Progenitor cell of endocrine pancreas (in vitro differentiated cells): ENCODE measurements at regions not wholly inside any gene's neighbourhood (a gene's known extent, or its start where the extent isn't known, plus 50 kb on each side); places are given as distances from the start of the nearest gene placed in this dataset.
"Not testable (repeated sequence)": the region's sequence is repeated elsewhere in the genome, so short reads cannot be mapped to it uniquely, and the experiment has no call there.

Experiments
- DNase-seq: peaks from one replicate; pipeline ENCODE4 v3.0.0; 2021; ENCODE audit warnings: low spot score; ENCODE audit not compliant: unreplicated experiment
- H3K27ac Mint-ChIP-seq: 2 replicates; pipeline ENCODE4 v1.8.0; 2021; ENCODE audit warnings: mild to moderate bottlenecking, moderate library complexity, mixed read lengths
- H3K27me3 Mint-ChIP-seq: 2 replicates; pipeline ENCODE4 v1.8.0; 2021; ENCODE audit warnings: mixed read lengths
- H3K36me3 Mint-ChIP-seq: 2 replicates; pipeline ENCODE4 v1.8.0; 2022; ENCODE audit warnings: mixed read lengths; ENCODE audit not compliant: insufficient read depth
- H3K4me1 Mint-ChIP-seq: 2 replicates; pipeline ENCODE4 v1.8.0; 2021; ENCODE audit warnings: low read depth, mixed read lengths
- H3K4me3 Mint-ChIP-seq: 2 replicates; pipeline ENCODE4 v1.8.0; 2021; ENCODE audit warnings: low read depth, mild to moderate bottlenecking, moderate library complexity, mixed read lengths
- H3K9me3 Mint-ChIP-seq: 2 replicates; pipeline ENCODE4 v1.8.0; 2021; ENCODE audit warnings: low read depth, mixed read lengths
- TF ChIP-seq, protein P1 (sequence below): fragments of 200-600 bp; sonication (generic); IDR thresholded peaks from one replicate; pipeline ENCODE4 v1.5.0; 2021; ENCODE audit warnings: antibody characterized with exemption, mild to moderate bottlenecking; ENCODE audit not compliant: unreplicated experiment

DNA sequence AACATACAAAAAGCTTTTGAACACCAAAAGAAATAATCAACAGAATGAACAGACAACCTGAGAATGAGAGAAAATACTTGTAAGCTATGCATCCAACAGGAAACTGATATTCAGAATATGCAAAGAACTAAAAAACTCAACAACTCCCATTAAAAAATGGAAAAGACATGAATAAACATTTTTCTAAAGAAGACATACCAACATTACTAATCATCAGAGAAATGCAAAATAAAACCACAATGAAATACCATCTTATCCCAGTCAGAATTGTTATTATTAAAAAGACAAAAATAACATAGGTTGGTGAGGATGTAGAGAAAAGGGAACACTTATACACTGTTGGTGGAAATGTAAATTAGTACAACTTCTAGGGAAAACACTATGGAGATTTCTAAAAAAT, 1161.9 kb downstream of the PCDH19 start:
- Mint-ChIP-seq H3K27me3 (no peaks in the 10 kb centered on the region), H3K36me3 (no peaks in the 10 kb centered on the region), H3K9me3 (peaks cover 3% of the 10 kb centered on the region), H3K27ac (no peak overlapping the region), H3K4me1 (peaks cover 4% of the 10 kb centered on the region), H3K4me3 (no peak overlapping the region)
- TF ChIP-seq, protein P1, sequence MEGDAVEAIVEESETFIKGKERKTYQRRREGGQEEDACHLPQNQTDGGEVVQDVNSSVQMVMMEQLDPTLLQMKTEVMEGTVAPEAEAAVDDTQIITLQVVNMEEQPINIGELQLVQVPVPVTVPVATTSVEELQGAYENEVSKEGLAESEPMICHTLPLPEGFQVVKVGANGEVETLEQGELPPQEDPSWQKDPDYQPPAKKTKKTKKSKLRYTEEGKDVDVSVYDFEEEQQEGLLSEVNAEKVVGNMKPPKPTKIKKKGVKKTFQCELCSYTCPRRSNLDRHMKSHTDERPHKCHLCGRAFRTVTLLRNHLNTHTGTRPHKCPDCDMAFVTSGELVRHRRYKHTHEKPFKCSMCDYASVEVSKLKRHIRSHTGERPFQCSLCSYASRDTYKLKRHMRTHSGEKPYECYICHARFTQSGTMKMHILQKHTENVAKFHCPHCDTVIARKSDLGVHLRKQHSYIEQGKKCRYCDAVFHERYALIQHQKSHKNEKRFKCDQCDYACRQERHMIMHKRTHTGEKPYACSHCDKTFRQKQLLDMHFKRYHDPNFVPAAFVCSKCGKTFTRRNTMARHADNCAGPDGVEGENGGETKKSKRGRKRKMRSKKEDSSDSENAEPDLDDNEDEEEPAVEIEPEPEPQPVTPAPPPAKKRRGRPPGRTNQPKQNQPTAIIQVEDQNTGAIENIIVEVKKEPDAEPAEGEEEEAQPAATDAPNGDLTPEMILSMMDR: no peak
- no peak for DNase-seq

DNA sequence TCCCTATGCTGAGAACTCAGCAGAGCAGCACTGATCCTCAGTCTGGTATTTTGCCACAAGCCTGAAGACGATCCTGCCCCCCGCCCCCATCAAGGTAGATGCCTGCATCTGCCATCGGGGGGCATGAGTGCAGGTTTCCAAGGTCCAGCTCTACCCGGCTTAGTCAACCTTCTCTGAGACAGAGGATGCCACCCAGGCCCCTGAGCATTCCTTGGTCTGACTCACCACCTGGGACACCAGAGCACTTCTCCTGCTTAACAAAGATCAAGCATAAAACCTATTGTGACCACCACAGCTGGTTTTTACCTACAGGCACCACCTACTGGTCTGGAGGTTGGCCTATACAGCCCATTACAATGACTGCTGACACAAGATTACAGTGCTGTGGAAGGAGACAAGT, 1168.1 kb downstream of the PCDH19 start:
- no peak for DNase-seq
- Mint-ChIP-seq H3K4me1 (no peaks in the 10 kb centered on the region), H3K4me3 (no peak overlapping the region), H3K36me3 (no peaks in the 10 kb centered on the region), H3K27ac (no peak overlapping the region), H3K9me3 (peaks cover 7% of the 10 kb centered on the region), H3K27me3 (no peaks in the 10 kb centered on the region)
- TF ChIP-seq, protein P1: no peak

DNA sequence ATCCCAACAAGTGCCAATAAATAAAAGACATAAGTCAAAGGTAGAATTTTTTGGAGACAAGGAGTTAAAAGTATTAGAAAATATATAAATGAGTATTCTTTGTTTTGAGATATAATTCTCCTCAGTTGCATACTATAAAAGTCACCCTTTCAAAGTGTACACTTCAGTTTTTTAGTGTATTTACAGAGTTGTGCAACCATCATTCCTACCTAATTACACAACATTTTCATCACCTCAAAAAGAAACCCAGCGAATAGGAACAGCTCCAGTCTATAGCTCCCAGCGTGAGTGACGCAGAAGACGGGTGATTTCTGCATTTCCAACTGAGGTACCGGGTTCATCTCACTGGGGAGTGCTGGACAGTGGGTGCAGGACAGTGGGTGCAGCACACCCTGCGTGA, 1175.7 kb downstream of the PCDH19 start:
- not testable (repeated sequence) for H3K4me1 Mint-ChIP-seq, DNase-seq, H3K4me3 Mint-ChIP-seq, H3K27me3 Mint-ChIP-seq, H3K36me3 Mint-ChIP-seq
- Mint-ChIP-seq H3K9me3 (peaks cover 16% of the 10 kb centered on the region), H3K27ac (peak overlapping the region; percentile 24)

DNA sequence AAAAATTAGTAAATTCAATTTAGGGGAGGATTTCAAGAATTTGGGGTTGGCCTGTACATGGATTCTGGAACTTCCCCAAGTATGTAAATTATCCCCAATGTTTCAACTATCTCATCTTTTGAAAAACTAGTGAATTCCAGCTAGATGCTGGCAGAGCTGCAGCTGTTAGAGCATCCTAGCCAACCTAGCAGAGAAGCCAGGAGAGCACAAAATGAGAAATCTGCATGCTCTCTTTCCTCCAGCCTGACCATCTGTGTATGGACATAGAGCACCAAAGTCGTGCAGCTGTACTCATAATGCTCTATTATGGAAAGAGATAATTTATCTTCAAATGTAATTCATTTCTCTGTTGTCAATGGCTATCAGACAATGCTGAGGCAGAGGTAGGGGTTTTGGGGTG, 1217.7 kb downstream of the PCDH19 start:
- Mint-ChIP-seq H3K27ac (no peak overlapping the region), H3K36me3 (no peaks in the 10 kb centered on the region), H3K9me3 (no peaks in the 10 kb centered on the region), H3K27me3 (no peaks in the 10 kb centered on the region), H3K4me3 (no peak overlapping the region), H3K4me1 (peaks cover 6% of the 10 kb centered on the region)
- TF ChIP-seq, protein P1: no peak
- DNase-seq: no peak

DNA sequence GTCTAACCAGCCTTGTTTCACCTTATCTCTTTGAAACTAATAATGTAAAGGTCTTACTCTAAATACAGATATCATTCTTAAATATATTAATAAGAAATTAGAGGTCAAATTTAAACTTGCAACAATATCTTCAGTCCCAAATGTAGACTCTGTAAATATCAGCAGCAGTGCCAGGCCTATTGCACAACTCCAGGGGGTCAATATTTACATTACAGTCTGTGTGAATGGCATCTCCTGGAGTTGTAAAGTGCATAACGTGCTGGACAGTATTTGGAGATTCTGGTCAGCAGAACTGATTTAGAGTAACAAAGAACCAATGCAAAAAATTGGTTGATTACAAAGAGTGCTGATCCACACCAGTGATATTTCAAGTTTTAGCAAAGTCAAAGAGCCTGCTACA, 1225.9 kb downstream of the PCDH19 start:
- Mint-ChIP-seq H3K36me3 (no peaks in the 10 kb centered on the region), H3K9me3 (no peaks in the 10 kb centered on the region), H3K27me3 (no peaks in the 10 kb centered on the region), H3K4me1 (peaks cover 13% of the 10 kb centered on the region), H3K27ac (no peak overlapping the region), H3K4me3 (no peak overlapping the region)
- DNase-seq: no peak
- TF ChIP-seq, protein P1: no peak

DNA sequence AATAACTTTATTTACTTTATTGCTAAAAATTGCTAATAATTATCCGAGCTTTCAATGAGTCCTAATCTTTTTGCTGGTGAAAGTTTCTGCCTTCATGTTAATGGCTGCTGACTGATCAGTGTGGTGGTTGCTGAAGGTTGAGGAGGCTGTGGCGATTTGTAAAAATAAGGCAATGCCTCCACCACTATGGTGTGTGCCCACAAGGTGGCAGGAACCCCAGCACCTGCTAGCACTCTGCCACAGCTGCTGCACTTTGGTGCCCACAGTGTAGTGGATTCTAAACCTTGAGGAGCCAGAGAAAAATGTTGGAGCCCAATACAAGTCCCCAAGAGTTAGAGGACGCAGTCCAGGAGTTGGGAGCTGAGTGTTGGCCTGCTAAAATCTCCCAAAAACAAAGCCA, 1237.1 kb downstream of the PCDH19 start:
- H3K36me3 Mint-ChIP-seq: no peaks in the 10 kb centered on the region
- no peak overlapping the region for H3K4me3 Mint-ChIP-seq
- H3K4me1 Mint-ChIP-seq: no peaks in the 10 kb centered on the region
- H3K27ac Mint-ChIP-seq: no peak overlapping the region
- no peaks in the 10 kb centered on the region for H3K27me3 Mint-ChIP-seq
- H3K9me3 Mint-ChIP-seq: no peaks in the 10 kb centered on the region
- TF ChIP-seq, protein P1: peak; percentile 32
- no peak for DNase-seq
